ENCODE measurements at regions not wholly inside any gene's neighbourhood (a gene's known extent, or its start where the extent isn't known, plus 50 kb on each side); places are given as distances from the start of the nearest gene placed in this dataset.
"Not testable (repeated sequence)": the region's sequence is repeated elsewhere in the genome, so short reads cannot be mapped to it uniquely, and the experiment has no call there.

- DNase-seq: no peak
These were observed 798.7 kb downstream of the DIPK2A start for GRCh38 chr3:144770281-144770680.

- DNase-seq: peak; percentile 2 to 85
These were observed 799.3 kb downstream of the DIPK2A start for GRCh38 chr3:144770915-144771351.

- DNase-seq: no peak
These were observed 799.8 kb downstream of the DIPK2A start for GRCh38 chr3:144771381-144771870.

- DNase-seq: no peak
These were observed 800.7 kb downstream of the DIPK2A start for GRCh38 chr3:144772372-144772771.

- no peak for DNase-seq
These were observed 801.7 kb downstream of the DIPK2A start for GRCh38 chr3:144773350-144773749.

GRCh38 chr3:144774897-144775296 lies 803.3 kb downstream of the DIPK2A start:
- no peak for DNase-seq

GRCh38 chr3:144775551-144775950 lies 803.9 kb downstream of the DIPK2A start:
- peak in 1 of 2 donors; percentile 53 for DNase-seq

- DNase-seq: no peak
These were observed 806.3 kb downstream of the DIPK2A start for GRCh38 chr3:144777906-144778305.

- no peak for DNase-seq
These were observed 819.4 kb downstream of the DIPK2A start for GRCh38 chr3:144791034-144791433.

- DNase-seq: no peak
These were observed 830.3 kb downstream of the DIPK2A start for GRCh38 chr3:144801890-144802289.

- DNase-seq: no peak
These were observed 837.8 kb downstream of the DIPK2A start for GRCh38 chr3:144809380-144809779.

- no peak for DNase-seq
These were observed 838.5 kb downstream of the DIPK2A start for GRCh38 chr3:144810160-144810559.

GRCh38 chr3:144815655-144816054 lies 844.0 kb downstream of the DIPK2A start:
- no peak for DNase-seq

- DNase-seq: no peak
These were observed 844.7 kb downstream of the DIPK2A start for GRCh38 chr3:144816323-144816722.

GRCh38 chr3:144818973-144819372 lies 847.4 kb downstream of the DIPK2A start:
- no peak for DNase-seq

GRCh38 chr3:144820232-144820631 lies 848.6 kb downstream of the DIPK2A start:
- not testable (repeated sequence) for DNase-seq

GRCh38 chr3:144820726-144821125 lies 849.1 kb downstream of the DIPK2A start:
- no peak for DNase-seq

GRCh38 chr3:144821583-144821982 lies 850.0 kb downstream of the DIPK2A start:
- DNase-seq: no peak

- DNase-seq: no peak
These were observed 851.0 kb downstream of the DIPK2A start for GRCh38 chr3:144822671-144823070.

GRCh38 chr3:144831955-144832716 lies 860.5 kb downstream of the DIPK2A start:
- DNase-seq: no peak

GRCh38 chr3:144839991-144840390 lies 868.4 kb downstream of the DIPK2A start:
- DNase-seq: no peak

GRCh38 chr3:144840866-144841265 lies 869.2 kb downstream of the DIPK2A start:
- DNase-seq: no peak

GRCh38 chr3:144843099-144843498 lies 871.5 kb downstream of the DIPK2A start:
- DNase-seq: no peak

GRCh38 chr3:144852999-144853398 lies 881.4 kb downstream of the DIPK2A start:
- no peak for DNase-seq

GRCh38 chr3:144854020-144854419 lies 882.4 kb downstream of the DIPK2A start:
- not testable (repeated sequence) for DNase-seq

Measured in hippocampal formation (tissue), 2 donors.